ENCODE measurements at regions not wholly inside any gene's neighbourhood (a gene's known extent, or its start where the extent isn't known, plus 50 kb on each side); places are given as distances from the start of the nearest gene placed in this dataset.

- no peak overlapping the region for H3K27ac ChIP-seq (ENCODE audit: low read depth, low read length)
- no peak overlapping the region for H4K91ac ChIP-seq (replicated peaks; ENCODE audit: insufficient read length, low read length)
- 57% methylated on average over 2 of the region's 2 CpGs; no CpG with 5 or more reads in 1 of the 2 experiments for WGBS, 2 experiments (ENCODE audit: extremely low coverage in 1 of 2, insufficient coverage in 1 of 2, insufficient read length in 1 of 2, insufficient replicate concordance in 2 of 2, low coverage in 1 of 2, low lambda C conversion rate in 2 of 2, missing lambda C conversion rate in 1 of 2)
- H4K8ac ChIP-seq (ENCODE audit: extremely low read depth, insufficient read depth, low read length): no peak overlapping the region
- ChIA-PET POLR2A (ENCODE audit: partially characterized antibody) (no interaction called here), CTCF (ENCODE audit: partially characterized antibody) (interaction anchor here (0.7 to 5.6 kb wide), 13 partner anchors 9 to 628 kb away, joined by 3 to 54 read pairs (median 4); no protein-coding TSS in a partner anchor)
- H3K9me3 ChIP-seq (ENCODE audit: insufficient read depth in 2 of 2, low read depth in 1 of 2, low read length in 1 of 2): no peaks in the 10 kb centered on the region
- no peak overlapping the region for H3K23ac ChIP-seq (ENCODE audit: insufficient read length)
- FAIRE-seq (peak; percentile 82), DNase-seq (ENCODE audit: low read depth in 1 of 2, low spot score in 2 of 2) (no peak)
- no peaks in the 10 kb centered on the region for H3K36me3 ChIP-seq (ENCODE audit: control insufficient read depth in 2 of 4, insufficient read depth in 4 of 4, low read length in 3 of 4)
- TF ChIP-seq CTCF (IDR thresholded peaks at IDR 0.05; ENCODE audit: control extremely low read depth in 1 of 3, insufficient read depth in 1 of 3, low read depth in 1 of 3, low read length in 3 of 3): peak in 2 of 3 experiments; percentile 40 to 57; a peak in 2 of 4 replicates
- TF ChIP-seq CHD1 (IDR thresholded peaks at IDR 0.05; ENCODE audit: low read depth, low read length): no peak
- TF ChIP-seq RAD21 (IDR thresholded peaks at IDR 0.05 in 1 of 2, conservative IDR thresholded peaks at IDR 0.05 in 1 of 2; ENCODE audit: low read depth in 2 of 2, low read length in 2 of 2): peak; percentile 83 to 84
- no peak overlapping the region for H3K18ac ChIP-seq (ENCODE audit: extremely low read depth, low read length)
- H3K4me1 ChIP-seq (replicated peaks in 1 of 4; ENCODE audit: control insufficient read depth in 3 of 4, insufficient read depth in 4 of 4, low read length in 3 of 4): no peaks in the 10 kb centered on the region
- H3K4me2 ChIP-seq (ENCODE audit: insufficient read depth in 1 of 2, low read depth in 2 of 2, low read length in 2 of 2): no peak overlapping the region
- H3K23me2 ChIP-seq (ENCODE audit: low read depth, low read length): no peaks in the 10 kb centered on the region
- H2BK5ac ChIP-seq (ENCODE audit: low read depth, low read length): no peak overlapping the region
- no peak overlapping the region for H4K5ac ChIP-seq (ENCODE audit: insufficient read length, low read depth, low read length)
- H2BK20ac ChIP-seq (ENCODE audit: low read length): no peak overlapping the region
- H3K9ac ChIP-seq (replicated peaks in 1 of 4; ENCODE audit: extremely low read depth in 1 of 4, low read depth in 3 of 4, low read length in 3 of 4): no peak overlapping the region
- no peak overlapping the region for H2BK120ac ChIP-seq (replicated peaks; ENCODE audit: low read depth, low read length)
- no peak overlapping the region for H3K4me3 ChIP-seq (ENCODE audit: extremely low read depth in 1 of 4, insufficient read depth in 2 of 4, low read depth in 3 of 4, low read length in 4 of 4)
- H3K14ac ChIP-seq (ENCODE audit: insufficient read length): no peak overlapping the region
- no peak overlapping the region for H2BK15ac ChIP-seq (ENCODE audit: low read length)
- H3K79me1 ChIP-seq (ENCODE audit: low read depth, low read length): no peaks in the 10 kb centered on the region
- H2AFZ ChIP-seq (ENCODE audit: low read length): no peak overlapping the region
- 0 out of 4 replicates have a peak, but pooled peaks cover 0 to 2% of the 10 kb centered on the region in 2 experiments for H3K79me2 ChIP-seq (ENCODE audit: control insufficient read depth in 1 of 2, insufficient read depth in 2 of 2, low read length in 2 of 2)
- no peak overlapping the region for H2BK12ac ChIP-seq (ENCODE audit: low read depth, low read length)
- no peaks in the 10 kb centered on the region for H3K27me3 ChIP-seq (replicated peaks in 1 of 4; ENCODE audit: control insufficient read depth in 3 of 4, extremely low read depth in 1 of 4, insufficient read depth in 3 of 4, low read length in 3 of 4)
- H3K56ac ChIP-seq (replicated peaks; ENCODE audit: insufficient read length, low read depth, low read length): no peak overlapping the region
- no peak overlapping the region for H3K4ac ChIP-seq (replicated peaks; ENCODE audit: insufficient read length, low read depth, low read length)
- H2AK5ac ChIP-seq (ENCODE audit: low read depth, low read length): no peak overlapping the region
- H4K20me1 ChIP-seq (replicated peaks in 1 of 2; ENCODE audit: control insufficient read depth in 1 of 2, insufficient read depth in 2 of 2, low read length in 2 of 2): no peaks in the 10 kb centered on the region
Observed at GRCh38 chr3:76024640-76025039, 239.3 kb upstream of the ZNF717 start.

Measured in H1 (cell line).